Stimulated activated naive CD8-positive, alpha-beta T cell treated with anti-CD3 and anti-CD28 coated beads, Interleukin-15, amount 100 ng/mL, for 72 hours (primary cell): ENCODE measurements at regions not wholly inside any gene's neighbourhood (a gene's known extent, or its start where the extent isn't known, plus 50 kb on each side); places are given as distances from the start of the nearest gene placed in this dataset.
"Not testable (repeated sequence)": the region's sequence is repeated elsewhere in the genome, so short reads cannot be mapped to it uniquely, and the experiment has no call there.

Experiments used
- ATAC-seq: fragments of 150-1000 bp; cut with Tn5 transposase; 2 replicates; pipeline ENCODE4 v1.10.0; 2021; ENCODE audit warnings: mild to moderate bottlenecking, moderate library complexity
- DNase-seq, 2 donors: peaks; one replicate each; pipeline ENCODE4 v3.0.0; 2021 to 2022
- H3K27ac Mint-ChIP-seq, 2 donors: one replicate each; pipeline ENCODE4 v1.8.0; 2022; ENCODE audit warnings: mild to moderate bottlenecking in 2 of 2, mixed read lengths in 2 of 2, moderate library complexity in 2 of 2
- H3K27me3 Mint-ChIP-seq: one replicate; pipeline ENCODE4 v1.8.0; 2022; ENCODE audit warnings: mixed read lengths
- H3K4me1 Mint-ChIP-seq: one replicate; pipeline ENCODE4 v1.8.0; 2022; ENCODE audit warnings: mild to moderate bottlenecking, mixed read lengths
- H3K4me3 Mint-ChIP-seq, 2 donors: one replicate each; pipeline ENCODE4 v1.8.0; 2022; ENCODE audit warnings: mild to moderate bottlenecking in 2 of 2, mixed read lengths in 2 of 2, moderate library complexity in 1 of 2
- H3K9me3 Mint-ChIP-seq, 2 donors: one replicate each; pipeline ENCODE4 v1.8.0; 2022; ENCODE audit warnings: mixed read lengths in 2 of 2

DNA sequence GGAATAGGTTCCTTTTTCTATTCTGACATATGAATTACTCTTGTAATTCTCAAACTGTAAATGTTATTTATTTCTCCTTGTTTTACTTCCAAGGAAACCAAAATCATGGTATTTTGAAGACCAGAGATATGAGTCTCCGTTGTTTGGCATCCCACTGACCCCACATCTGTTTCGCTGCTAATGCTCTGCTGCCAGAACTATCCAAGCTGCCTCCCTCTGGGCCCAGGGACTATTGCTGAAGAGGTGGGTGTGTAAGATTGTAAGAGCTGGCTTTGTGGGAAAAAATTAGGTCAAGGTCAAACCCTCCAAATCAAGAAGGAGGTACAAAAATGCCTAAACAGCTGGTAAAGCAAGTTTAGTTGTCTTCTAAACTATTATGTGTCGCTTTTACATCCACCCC, 129.4 kb upstream of the MYO10 start:
- H3K4me1 Mint-ChIP-seq = no peaks in the 10 kb centered on the region
- no peak overlapping the region for H3K4me3 Mint-ChIP-seq
- DNase-seq (no peak), ATAC-seq (no peak)
- no peaks in the 10 kb centered on the region for H3K9me3 Mint-ChIP-seq
- H3K27me3 Mint-ChIP-seq = no peaks in the 10 kb centered on the region
- no peak overlapping the region for H3K27ac Mint-ChIP-seq

- not testable (repeated sequence) for ATAC-seq, H3K4me1 Mint-ChIP-seq, H3K27ac Mint-ChIP-seq, H3K4me3 Mint-ChIP-seq, H3K27me3 Mint-ChIP-seq, H3K9me3 Mint-ChIP-seq, DNase-seq
Observed at GRCh38 chr5:17066026-17066425, 129.9 kb upstream of the MYO10 start.

GRCh38 chr5:17067657-17068392, 131.7 kb upstream of the MYO10 start:
- H3K27ac Mint-ChIP-seq = no peak overlapping the region
- no peaks in the 10 kb centered on the region for H3K4me1 Mint-ChIP-seq
- no peaks in the 10 kb centered on the region for H3K9me3 Mint-ChIP-seq
- H3K4me3 Mint-ChIP-seq = no peak overlapping the region
- no peak for DNase-seq
- H3K27me3 Mint-ChIP-seq = no peaks in the 10 kb centered on the region
- ATAC-seq = no peak

GRCh38 chr5:17069995-17070511, 134.0 kb upstream of the MYO10 start:
- H3K27me3 Mint-ChIP-seq = no peaks in the 10 kb centered on the region
- DNase-seq (no peak), ATAC-seq (no peak)
- peak overlapping the region in 1 of 2 donors; percentile 13 for H3K27ac Mint-ChIP-seq
- no peaks in the 10 kb centered on the region for H3K4me1 Mint-ChIP-seq
- no peaks in the 10 kb centered on the region for H3K9me3 Mint-ChIP-seq
- H3K4me3 Mint-ChIP-seq = no peak overlapping the region

GRCh38 chr5:17070647-17071046, 134.6 kb upstream of the MYO10 start:
- Mint-ChIP-seq H3K27ac (no peak overlapping the region), H3K27me3 (no peaks in the 10 kb centered on the region), H3K9me3 (no peaks in the 10 kb centered on the region), H3K4me3 (no peak overlapping the region), H3K4me1 (no peaks in the 10 kb centered on the region)
- ATAC-seq = no peak
- DNase-seq = no peak

GRCh38 chr5:17075236-17075635, 139.1 kb upstream of the MYO10 start:
- no peak for ATAC-seq
- DNase-seq = no peak
- Mint-ChIP-seq H3K4me3 (no peak overlapping the region), H3K27ac (no peak overlapping the region), H3K4me1 (no peaks in the 10 kb centered on the region), H3K27me3 (no peaks in the 10 kb centered on the region), H3K9me3 (no peaks in the 10 kb centered on the region)

DNA sequence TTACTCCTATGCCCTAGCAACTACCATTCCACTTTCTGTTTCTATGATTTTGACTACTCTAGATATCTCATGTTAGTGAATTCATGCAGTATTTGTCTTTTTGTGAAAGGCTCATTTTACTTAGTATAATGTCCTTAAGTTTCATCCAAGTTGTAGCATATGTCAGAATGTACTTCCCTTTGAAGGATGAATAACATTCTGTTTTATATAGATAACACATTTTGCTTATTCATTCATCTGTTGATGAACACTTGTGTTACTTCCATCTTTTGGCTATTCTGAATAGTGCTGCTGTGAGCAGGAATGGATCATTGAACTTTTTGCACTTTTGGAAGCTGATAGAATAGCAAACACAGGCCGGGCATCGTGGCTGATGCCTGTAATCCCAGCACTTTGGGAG, 140.2 kb upstream of the MYO10 start:
- no peak overlapping the region for H3K4me3 Mint-ChIP-seq

GRCh38 chr5:17077440-17078233, 139.8 kb upstream of the BASP1 start:
- H3K4me3 Mint-ChIP-seq = no peak overlapping the region
- H3K27me3 Mint-ChIP-seq = no peaks in the 10 kb centered on the region
- no peaks in the 10 kb centered on the region for H3K4me1 Mint-ChIP-seq
- H3K27ac Mint-ChIP-seq = no peak overlapping the region
- ATAC-seq = no peak
- no peak for DNase-seq
- H3K9me3 Mint-ChIP-seq = no peaks in the 10 kb centered on the region

More for the DNA sequence above, 140.2 kb upstream of the MYO10 start:
- Mint-ChIP-seq H3K4me1 (no peaks in the 10 kb centered on the region), H3K27ac (no peak overlapping the region), H3K9me3 (no peaks in the 10 kb centered on the region), H3K27me3 (no peaks in the 10 kb centered on the region)
- no peak for DNase-seq
- ATAC-seq = no peak

DNA sequence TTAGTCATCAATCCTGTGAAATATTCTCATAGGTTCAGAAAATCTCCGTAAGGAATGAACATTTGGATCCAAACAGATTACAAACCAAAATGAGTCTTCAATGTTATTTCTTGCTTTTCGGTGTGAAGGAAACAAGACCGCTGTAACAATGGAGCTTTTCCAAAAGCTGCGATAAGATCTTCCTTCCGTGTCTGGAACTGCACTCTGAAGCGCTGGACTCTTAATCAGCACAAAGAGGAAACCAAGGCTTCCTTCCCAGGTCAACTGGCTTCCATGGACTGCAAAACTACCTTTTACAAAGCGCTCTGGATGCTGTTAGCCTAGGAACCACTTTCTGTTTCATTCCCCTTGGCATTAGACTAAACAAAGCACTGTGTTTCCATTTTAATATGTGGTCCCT, 137.9 kb upstream of the BASP1 start:
- no peaks in the 10 kb centered on the region for H3K27me3 Mint-ChIP-seq
- ATAC-seq (no peak), DNase-seq (no peak)
- H3K27ac Mint-ChIP-seq = no peak overlapping the region
- no peaks in the 10 kb centered on the region for H3K4me1 Mint-ChIP-seq
- no peak overlapping the region for H3K4me3 Mint-ChIP-seq
- no peaks in the 10 kb centered on the region for H3K9me3 Mint-ChIP-seq

DNA sequence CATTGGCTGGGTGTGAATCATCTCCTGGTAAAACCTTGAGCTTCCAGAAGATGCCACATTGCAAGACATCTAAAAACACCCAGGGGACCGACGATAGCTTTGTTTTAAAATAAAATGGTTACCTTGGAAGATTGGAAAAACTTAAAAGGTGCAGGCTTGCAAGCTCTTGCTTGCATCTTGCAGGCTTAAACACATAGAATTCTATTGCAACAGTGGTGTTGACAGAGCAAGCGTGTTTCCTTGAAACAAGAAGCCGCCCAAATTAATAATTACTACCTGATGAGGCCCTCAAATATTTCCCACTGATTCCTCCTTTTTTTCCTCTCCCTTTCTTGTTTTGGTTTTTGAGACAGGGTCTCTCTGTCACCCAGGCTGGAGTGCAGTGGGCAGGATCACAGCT, 137.1 kb upstream of the BASP1 start:
- no peak for DNase-seq
- no peaks in the 10 kb centered on the region for H3K4me1 Mint-ChIP-seq
- H3K4me3 Mint-ChIP-seq = no peak overlapping the region
- no peak overlapping the region for H3K27ac Mint-ChIP-seq
- no peaks in the 10 kb centered on the region for H3K27me3 Mint-ChIP-seq
- ATAC-seq = no peak
- H3K9me3 Mint-ChIP-seq = no peaks in the 10 kb centered on the region

DNA sequence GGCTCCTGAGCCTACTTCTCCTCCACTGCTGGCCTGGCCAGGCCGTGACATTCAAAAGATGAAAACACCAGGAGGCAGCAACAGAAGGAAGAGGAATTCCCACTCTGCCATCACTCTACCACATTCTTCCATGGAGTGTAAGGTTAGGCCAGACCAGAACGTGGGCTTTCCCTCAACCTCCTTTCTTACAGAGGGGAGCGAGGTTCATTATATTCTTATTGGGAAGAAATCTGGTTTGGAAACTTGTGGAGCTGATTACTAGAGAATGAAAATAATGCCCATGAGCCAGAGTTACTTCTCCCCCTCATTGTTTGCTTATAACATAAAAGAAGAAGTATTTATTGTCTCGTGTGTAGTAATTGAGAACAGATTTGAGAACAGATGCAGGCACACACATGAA, 136.3 kb upstream of the BASP1 start:
- Mint-ChIP-seq H3K27me3 (no peaks in the 10 kb centered on the region), H3K9me3 (no peaks in the 10 kb centered on the region), H3K27ac (no peak overlapping the region), H3K4me1 (no peaks in the 10 kb centered on the region), H3K4me3 (no peak overlapping the region)
- no peak for ATAC-seq
- DNase-seq = no peak

GRCh38 chr5:17083276-17083675, 134.2 kb upstream of the BASP1 start:
- not testable (repeated sequence) for DNase-seq, H3K4me1 Mint-ChIP-seq, H3K27me3 Mint-ChIP-seq, H3K9me3 Mint-ChIP-seq, H3K4me3 Mint-ChIP-seq, H3K27ac Mint-ChIP-seq, ATAC-seq

DNA sequence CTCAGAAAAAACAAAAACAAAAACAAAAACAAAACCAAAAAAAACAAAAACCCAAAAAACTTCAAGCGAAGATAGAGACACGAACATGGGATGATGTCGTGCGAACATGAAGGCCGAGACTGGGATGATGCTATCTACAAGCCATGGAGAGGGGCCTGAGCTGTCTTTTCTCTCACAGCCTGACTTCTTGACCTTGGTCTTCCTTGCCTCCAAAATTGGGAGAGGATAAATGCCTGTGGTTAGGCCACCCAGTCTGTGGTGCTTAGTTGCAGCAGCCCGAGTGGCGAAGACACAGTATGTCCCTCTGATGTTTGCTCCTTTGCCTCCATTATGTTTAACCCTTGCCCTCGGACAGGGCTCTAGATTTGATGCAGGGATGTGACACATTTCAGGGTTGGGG, 130.4 kb upstream of the BASP1 start:
- no peak overlapping the region for H3K27ac Mint-ChIP-seq
- DNase-seq (no peak), ATAC-seq (no peak)
- no peaks in the 10 kb centered on the region for H3K9me3 Mint-ChIP-seq
- no peaks in the 10 kb centered on the region for H3K4me1 Mint-ChIP-seq
- H3K27me3 Mint-ChIP-seq = no peaks in the 10 kb centered on the region
- no peak overlapping the region for H3K4me3 Mint-ChIP-seq

DNA sequence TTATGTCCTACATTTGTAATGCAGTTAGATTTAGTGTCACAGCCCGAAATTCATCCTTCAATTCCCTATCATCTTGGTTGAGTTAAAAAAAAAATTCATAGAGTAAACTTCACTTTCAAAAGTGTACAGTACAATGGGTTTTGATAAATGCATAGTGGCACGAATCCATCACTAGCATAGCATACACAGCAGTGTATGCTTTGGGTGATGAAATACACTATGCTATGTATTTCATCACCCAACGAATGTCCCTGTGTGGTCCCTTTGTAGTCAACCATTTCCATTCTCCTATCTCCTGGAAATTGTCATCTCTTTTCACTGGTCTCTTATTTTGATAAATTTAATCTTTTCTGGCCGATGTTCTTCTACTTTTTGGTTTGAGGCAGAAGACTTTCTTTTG, 129.4 kb upstream of the BASP1 start:
- H3K27ac Mint-ChIP-seq = no peak overlapping the region
- DNase-seq (no peak), ATAC-seq (no peak)
- no peaks in the 10 kb centered on the region for H3K27me3 Mint-ChIP-seq
- H3K4me3 Mint-ChIP-seq = no peak overlapping the region
- H3K9me3 Mint-ChIP-seq = no peaks in the 10 kb centered on the region
- no peaks in the 10 kb centered on the region for H3K4me1 Mint-ChIP-seq

GRCh38 chr5:17089001-17089400, 128.4 kb upstream of the BASP1 start:
- Mint-ChIP-seq H3K9me3 (no peaks in the 10 kb centered on the region), H3K27me3 (no peaks in the 10 kb centered on the region), H3K4me1 (no peaks in the 10 kb centered on the region), H3K27ac (no peak overlapping the region), H3K4me3 (no peak overlapping the region)
- ATAC-seq = no peak
- DNase-seq = no peak

- DNase-seq = no peak
- no peak overlapping the region for H3K4me3 Mint-ChIP-seq
- no peak for ATAC-seq
- no peaks in the 10 kb centered on the region for H3K4me1 Mint-ChIP-seq
- H3K27me3 Mint-ChIP-seq = no peaks in the 10 kb centered on the region
- no peaks in the 10 kb centered on the region for H3K9me3 Mint-ChIP-seq
- H3K27ac Mint-ChIP-seq = no peak overlapping the region
Observed at GRCh38 chr5:17089690-17090089, 127.7 kb upstream of the BASP1 start.
